ENCODE measurements at regions not wholly inside any gene's neighbourhood (a gene's known extent, or its start where the extent isn't known, plus 50 kb on each side); places are given as distances from the start of the nearest gene placed in this dataset.

DNA sequence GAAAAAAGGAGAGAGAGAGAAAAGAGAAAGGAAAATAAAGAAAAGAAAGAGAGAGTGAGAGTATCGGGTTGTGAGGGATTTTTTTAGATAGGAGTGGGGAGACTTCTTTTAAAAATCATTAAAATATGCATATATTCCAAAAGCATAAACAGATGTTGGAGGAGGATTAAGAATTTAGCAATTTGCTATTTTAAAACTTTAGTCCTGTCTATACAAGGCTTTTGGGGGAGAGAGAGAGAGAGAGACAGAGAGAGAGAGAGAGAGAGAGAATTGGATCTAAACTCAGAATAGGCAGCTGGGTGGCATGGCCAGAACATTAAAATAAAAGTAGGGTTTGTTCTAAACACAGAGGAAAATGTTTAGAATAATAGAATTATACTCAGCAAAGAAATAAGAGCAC is 72.1 kb downstream of the SOD2 start:
- no peaks in the 10 kb centered on the region for H4K20me1 ChIP-seq (ENCODE audit: control insufficient read depth, extremely low read depth, insufficient read depth, low read length)
- TF ChIP-seq, protein P1, sequence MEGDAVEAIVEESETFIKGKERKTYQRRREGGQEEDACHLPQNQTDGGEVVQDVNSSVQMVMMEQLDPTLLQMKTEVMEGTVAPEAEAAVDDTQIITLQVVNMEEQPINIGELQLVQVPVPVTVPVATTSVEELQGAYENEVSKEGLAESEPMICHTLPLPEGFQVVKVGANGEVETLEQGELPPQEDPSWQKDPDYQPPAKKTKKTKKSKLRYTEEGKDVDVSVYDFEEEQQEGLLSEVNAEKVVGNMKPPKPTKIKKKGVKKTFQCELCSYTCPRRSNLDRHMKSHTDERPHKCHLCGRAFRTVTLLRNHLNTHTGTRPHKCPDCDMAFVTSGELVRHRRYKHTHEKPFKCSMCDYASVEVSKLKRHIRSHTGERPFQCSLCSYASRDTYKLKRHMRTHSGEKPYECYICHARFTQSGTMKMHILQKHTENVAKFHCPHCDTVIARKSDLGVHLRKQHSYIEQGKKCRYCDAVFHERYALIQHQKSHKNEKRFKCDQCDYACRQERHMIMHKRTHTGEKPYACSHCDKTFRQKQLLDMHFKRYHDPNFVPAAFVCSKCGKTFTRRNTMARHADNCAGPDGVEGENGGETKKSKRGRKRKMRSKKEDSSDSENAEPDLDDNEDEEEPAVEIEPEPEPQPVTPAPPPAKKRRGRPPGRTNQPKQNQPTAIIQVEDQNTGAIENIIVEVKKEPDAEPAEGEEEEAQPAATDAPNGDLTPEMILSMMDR (conservative IDR thresholded peaks at IDR 0.05 in 1 of 2, IDR thresholded peaks at IDR 0.05 in 1 of 2; ENCODE audit: low read depth in 1 of 2, low read length in 2 of 2), result no peak
- no peak for TF ChIP-seq EZH2 (IDR thresholded peaks at IDR 0.05; ENCODE audit: low read length, missing control alignments)
- DNase-seq (ENCODE audit: low read depth in 2 of 2), result no peak
- no peak overlapping the region for H3K4me2 ChIP-seq (ENCODE audit: extremely low read depth, insufficient read depth, low read length)
- H3K36me3 ChIP-seq (ENCODE audit: control insufficient read depth, insufficient read depth, low read length), result no peaks in the 10 kb centered on the region
- no peak overlapping the region for H2AFZ ChIP-seq (ENCODE audit: low read length)
- no peak overlapping the region for H3K27ac ChIP-seq (ENCODE audit: insufficient read depth, low read length)
- no peak overlapping the region for H3K9ac ChIP-seq (ENCODE audit: insufficient read depth, low read length)
- no peak overlapping the region for H3K4me3 ChIP-seq (replicated peaks in 1 of 4; ENCODE audit: control extremely low read depth in 1 of 4, insufficient read depth in 1 of 4, low read depth in 3 of 4, low read length in 4 of 4)
- H3K27me3 ChIP-seq (ENCODE audit: control insufficient read depth, insufficient read depth, low read length), result no peaks in the 10 kb centered on the region
- H3K79me2 ChIP-seq (ENCODE audit: control insufficient read depth, insufficient read depth, low read length), result no peaks in the 10 kb centered on the region
- no peaks in the 10 kb centered on the region for H3K9me3 ChIP-seq (ENCODE audit: control insufficient read depth, insufficient read depth, low read depth, low read length)
- H3K4me1 ChIP-seq (ENCODE audit: control insufficient read depth, extremely low read depth, insufficient read depth, low read length), result no peaks in the 10 kb centered on the region

DNA sequence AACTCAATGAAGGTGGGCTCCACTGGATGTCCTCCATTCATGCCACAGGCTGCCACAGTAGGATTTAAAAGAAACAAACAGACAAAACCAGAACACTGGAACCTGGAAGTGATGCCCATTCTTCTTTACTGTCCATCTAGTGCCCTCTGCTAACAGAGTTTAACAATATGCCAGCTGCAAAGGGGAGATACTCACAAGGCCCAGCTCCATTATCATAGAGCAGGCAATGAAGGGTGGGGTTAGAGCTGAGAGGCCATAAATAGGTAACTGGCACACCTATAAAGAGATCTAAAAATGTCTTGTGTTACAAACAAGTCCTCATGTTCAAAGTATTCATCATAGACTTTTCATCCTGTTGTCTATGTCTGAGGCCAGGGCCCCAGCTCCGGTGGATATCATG is 75.6 kb downstream of the SOD2 start:
- H4K20me1 ChIP-seq (ENCODE audit: control insufficient read depth, extremely low read depth, insufficient read depth, low read length), result no peaks in the 10 kb centered on the region
- no peaks in the 10 kb centered on the region for H3K4me1 ChIP-seq (ENCODE audit: control insufficient read depth, extremely low read depth, insufficient read depth, low read length)
- H3K9ac ChIP-seq (ENCODE audit: insufficient read depth, low read length), result no peak overlapping the region

DNA sequence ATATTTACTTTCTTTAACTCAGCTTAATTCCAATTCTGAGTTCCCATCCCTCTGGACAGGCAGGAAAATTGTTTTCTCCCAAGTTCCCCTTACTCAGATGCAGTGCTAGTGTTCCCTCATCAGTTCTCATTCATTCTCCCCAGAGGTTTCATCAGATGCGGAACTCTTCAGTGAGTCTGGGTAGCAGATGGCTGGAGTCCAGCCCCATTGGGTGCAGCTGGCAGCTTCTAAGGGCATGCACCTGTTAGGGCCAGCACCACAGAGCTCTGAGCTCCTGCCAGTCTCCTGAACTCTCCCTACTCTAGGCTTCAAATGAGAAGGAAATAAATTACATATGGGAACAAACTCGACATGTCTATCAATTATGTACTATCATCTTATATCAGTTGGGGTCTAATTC is 76.6 kb downstream of the SOD2 start:
- TF ChIP-seq, protein P1 (conservative IDR thresholded peaks at IDR 0.05 in 1 of 2, IDR thresholded peaks at IDR 0.05 in 1 of 2; ENCODE audit: low read depth in 1 of 2, low read length in 2 of 2), result no peak
- TF ChIP-seq EZH2 (IDR thresholded peaks at IDR 0.05; ENCODE audit: low read length, missing control alignments), result no peak

More for the DNA sequence above, 75.6 kb downstream of the SOD2 start:
- no peak overlapping the region for H3K4me3 ChIP-seq (replicated peaks in 1 of 4; ENCODE audit: control extremely low read depth in 1 of 4, insufficient read depth in 1 of 4, low read depth in 3 of 4, low read length in 4 of 4)
- no peak for DNase-seq (ENCODE audit: low read depth in 2 of 2)
- H3K27me3 ChIP-seq (ENCODE audit: control insufficient read depth, insufficient read depth, low read length), result no peaks in the 10 kb centered on the region
- H3K4me2 ChIP-seq (ENCODE audit: extremely low read depth, insufficient read depth, low read length), result no peak overlapping the region
- no peaks in the 10 kb centered on the region for H3K9me3 ChIP-seq (ENCODE audit: control insufficient read depth, insufficient read depth, low read depth, low read length)
- TF ChIP-seq, protein P1 (conservative IDR thresholded peaks at IDR 0.05 in 1 of 2, IDR thresholded peaks at IDR 0.05 in 1 of 2; ENCODE audit: low read depth in 1 of 2, low read length in 2 of 2), result no peak
- TF ChIP-seq EZH2 (IDR thresholded peaks at IDR 0.05; ENCODE audit: low read length, missing control alignments), result no peak
- H2AFZ ChIP-seq (ENCODE audit: low read length), result no peak overlapping the region
- no peaks in the 10 kb centered on the region for H3K79me2 ChIP-seq (ENCODE audit: control insufficient read depth, insufficient read depth, low read length)
- no peaks in the 10 kb centered on the region for H3K36me3 ChIP-seq (ENCODE audit: control insufficient read depth, insufficient read depth, low read length)
- H3K27ac ChIP-seq (ENCODE audit: insufficient read depth, low read length), result no peak overlapping the region

More for the DNA sequence above, 76.6 kb downstream of the SOD2 start:
- H3K36me3 ChIP-seq (ENCODE audit: control insufficient read depth, insufficient read depth, low read length), result no peaks in the 10 kb centered on the region
- no peak for DNase-seq (ENCODE audit: low read depth in 2 of 2)
- no peak overlapping the region for H3K27ac ChIP-seq (ENCODE audit: insufficient read depth, low read length)
- H3K9ac ChIP-seq (ENCODE audit: insufficient read depth, low read length), result no peak overlapping the region
- no peaks in the 10 kb centered on the region for H4K20me1 ChIP-seq (ENCODE audit: control insufficient read depth, extremely low read depth, insufficient read depth, low read length)
- H2AFZ ChIP-seq (ENCODE audit: low read length), result no peak overlapping the region
- H3K4me1 ChIP-seq (ENCODE audit: control insufficient read depth, extremely low read depth, insufficient read depth, low read length), result no peaks in the 10 kb centered on the region
- no peaks in the 10 kb centered on the region for H3K79me2 ChIP-seq (ENCODE audit: control insufficient read depth, insufficient read depth, low read length)
- no peaks in the 10 kb centered on the region for H3K9me3 ChIP-seq (ENCODE audit: control insufficient read depth, insufficient read depth, low read depth, low read length)
- H3K27me3 ChIP-seq (ENCODE audit: control insufficient read depth, insufficient read depth, low read length), result no peaks in the 10 kb centered on the region
- no peak overlapping the region for H3K4me3 ChIP-seq (replicated peaks in 1 of 4; ENCODE audit: control extremely low read depth in 1 of 4, insufficient read depth in 1 of 4, low read depth in 3 of 4, low read length in 4 of 4)
- H3K4me2 ChIP-seq (ENCODE audit: extremely low read depth, insufficient read depth, low read length), result no peak overlapping the region
